Spleen (tissue), 7 donors: ENCODE measurements at regions not wholly inside any gene's neighbourhood (a gene's known extent, or its start where the extent isn't known, plus 50 kb on each side); places are given as distances from the start of the nearest gene placed in this dataset.

Experiments used
- CTCF ChIP-seq, 11 experiments: fragments of 200-600 bp in 7 of 11; fragments of 450-650 bp in 4 of 11; sonication (generic) in 4 of 11; IDR thresholded peaks in 8 of 11; conservative IDR thresholded peaks in 3 of 11; 1 replicate in 7 of 11; 2 replicates in 4 of 11; pipeline versions ENCODE4 v1.4.0 to v1.8.0; 2016 to 2021; ENCODE audit warnings: antibody characterized with exemption in 11 of 11, inconsistent platforms in 4 of 11, mild to moderate bottlenecking in 1 of 11
- POLR2A ChIP-seq, 3 donors: fragments of 450-650 bp; IDR thresholded peaks; one replicate each; pipeline ENCODE4 v1.5.1; 2017; ENCODE audit warnings: antibody characterized with exemption in 3 of 3, mild to moderate bottlenecking in 1 of 3
- POLR2AphosphoS5 ChIP-seq, 3 donors: sonication (generic); formaldehyde crosslinking; IDR thresholded peaks; one replicate each; pipeline ENCODE4 v1.5.1; 2017; ENCODE audit warnings: antibody characterized with exemption in 3 of 3
- donor health status: DM: no; HTN: no; CAD: no; lungs with moderate emphysema.
- donor health status: DM: no; HTN: no; CAD: no.
- donor health status: DM: no; HTN: no; CAD: no.

GRCh38 chr2:145168091-145168490, 648.2 kb upstream of the ZEB2 start:
- TF ChIP-seq CTCF (IDR thresholded peaks at IDR 0.05 in 8 of 11, conservative IDR thresholded peaks at IDR 0.05 in 3 of 11) (no peak), POLR2AphosphoS5 (IDR thresholded peaks at IDR 0.05) (no peak), POLR2A (IDR thresholded peaks at IDR 0.05) (no peak)
